ENCODE measurements at regions not wholly inside any gene's neighbourhood (a gene's known extent, or its start where the extent isn't known, plus 50 kb on each side); places are given as distances from the start of the nearest gene placed in this dataset.
"Not testable (repeated sequence)": the region's sequence is repeated elsewhere in the genome, so short reads cannot be mapped to it uniquely, and the experiment has no call there.

DNA sequence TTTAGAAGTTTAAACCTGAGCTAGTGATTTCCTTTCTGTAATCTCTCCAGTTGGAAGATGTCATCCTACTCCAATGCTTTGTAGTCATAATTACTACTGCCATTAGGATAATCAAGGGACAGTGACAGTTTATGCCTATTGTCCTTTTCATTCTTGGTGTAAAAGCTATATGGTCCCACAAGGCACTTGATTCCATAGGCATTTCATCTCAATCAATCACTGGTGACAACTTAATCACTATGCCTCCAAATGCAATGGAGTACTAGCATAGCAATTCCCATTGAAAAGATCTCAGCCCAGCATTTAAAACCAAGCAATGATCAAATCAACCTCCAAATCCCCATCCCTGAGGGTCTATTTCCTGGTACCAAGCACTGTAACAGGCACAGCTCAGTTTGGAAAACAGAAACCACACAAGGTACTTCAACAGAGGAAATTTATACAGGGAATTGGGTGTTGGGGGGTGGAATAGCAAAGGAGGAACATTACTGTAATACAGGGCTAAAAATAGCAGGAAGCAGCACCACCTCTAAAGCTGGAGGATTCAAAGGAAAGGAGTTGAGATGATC, 51.0 kb downstream of the FHIP2A start:
- no peak for DNase-seq

DNA sequence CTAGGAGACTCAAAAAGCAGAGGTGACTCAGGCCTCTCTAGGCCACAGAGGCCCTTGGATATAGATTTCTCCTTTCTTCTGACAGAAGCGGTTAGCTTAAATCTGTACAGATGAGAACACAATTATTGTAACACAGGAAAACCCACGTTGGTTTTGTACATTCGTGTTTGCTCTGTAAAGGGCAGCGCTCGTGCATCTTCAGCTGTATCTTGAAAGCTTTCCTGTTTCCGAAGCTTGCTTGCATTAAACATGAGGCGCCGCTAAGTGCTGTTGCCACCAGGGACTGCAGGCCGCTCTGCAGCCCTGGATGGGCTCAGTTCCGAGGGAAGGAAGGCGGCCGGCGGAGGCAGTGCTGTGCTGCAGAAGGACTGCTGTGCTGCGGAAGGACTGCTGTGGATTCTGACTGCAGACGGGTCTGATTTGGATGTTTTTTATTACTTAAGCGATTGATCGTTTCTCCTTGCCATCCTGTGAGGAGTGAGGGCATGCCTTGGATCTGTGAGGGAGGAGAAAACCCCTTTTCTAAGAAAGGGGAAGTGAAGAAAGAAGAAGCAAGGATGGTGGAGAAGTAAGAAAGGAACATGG, 53.3 kb downstream of the FHIP2A start:
- no peak for DNase-seq

DNA sequence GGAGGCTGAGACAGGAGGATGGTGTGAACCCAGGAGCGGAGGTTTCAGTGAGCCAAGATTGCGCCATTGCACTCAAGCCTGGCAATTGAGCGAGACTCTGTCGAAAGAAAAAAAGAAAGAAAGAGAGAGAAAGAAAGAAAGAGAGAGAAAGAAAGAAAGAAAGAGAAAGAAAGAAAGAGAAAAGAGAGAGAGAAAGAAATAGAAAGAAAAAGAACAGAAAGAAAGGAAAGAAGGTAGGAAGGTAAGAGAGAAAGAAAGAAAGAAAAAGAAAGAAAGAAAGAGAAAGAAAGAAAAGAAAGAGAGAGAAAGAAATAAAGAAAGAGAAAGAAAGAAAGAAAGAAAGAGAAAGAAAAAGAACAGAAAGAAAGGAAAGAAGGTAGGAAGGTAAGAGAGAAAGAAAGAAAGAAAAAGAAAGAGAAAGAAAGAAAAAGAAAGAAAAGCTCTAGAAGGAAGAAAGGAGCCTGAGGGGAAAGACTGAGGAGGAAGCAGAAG, 54.1 kb downstream of the FHIP2A start:
- DNase-seq, result not testable (repeated sequence)

DNA sequence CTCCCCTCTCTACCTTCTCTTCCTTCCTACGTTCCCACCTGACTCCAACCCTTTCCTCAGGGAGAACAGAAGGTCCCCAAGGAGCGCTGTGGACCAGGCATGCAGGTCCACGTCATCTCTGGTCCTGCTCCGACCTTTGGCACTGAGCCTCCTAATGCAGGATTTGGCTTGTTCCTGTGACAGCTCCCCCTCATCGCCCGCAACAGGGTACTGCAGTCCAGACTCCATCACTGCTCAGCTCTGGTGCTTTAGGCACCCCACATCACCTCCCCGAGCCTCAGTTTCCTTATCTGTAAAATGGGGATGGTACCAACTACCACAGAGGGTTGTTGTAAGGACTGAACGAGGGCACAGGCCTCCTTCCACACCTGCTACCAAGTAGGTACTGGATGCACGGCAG, 54.6 kb downstream of the FHIP2A start:
- no peak for DNase-seq

DNA sequence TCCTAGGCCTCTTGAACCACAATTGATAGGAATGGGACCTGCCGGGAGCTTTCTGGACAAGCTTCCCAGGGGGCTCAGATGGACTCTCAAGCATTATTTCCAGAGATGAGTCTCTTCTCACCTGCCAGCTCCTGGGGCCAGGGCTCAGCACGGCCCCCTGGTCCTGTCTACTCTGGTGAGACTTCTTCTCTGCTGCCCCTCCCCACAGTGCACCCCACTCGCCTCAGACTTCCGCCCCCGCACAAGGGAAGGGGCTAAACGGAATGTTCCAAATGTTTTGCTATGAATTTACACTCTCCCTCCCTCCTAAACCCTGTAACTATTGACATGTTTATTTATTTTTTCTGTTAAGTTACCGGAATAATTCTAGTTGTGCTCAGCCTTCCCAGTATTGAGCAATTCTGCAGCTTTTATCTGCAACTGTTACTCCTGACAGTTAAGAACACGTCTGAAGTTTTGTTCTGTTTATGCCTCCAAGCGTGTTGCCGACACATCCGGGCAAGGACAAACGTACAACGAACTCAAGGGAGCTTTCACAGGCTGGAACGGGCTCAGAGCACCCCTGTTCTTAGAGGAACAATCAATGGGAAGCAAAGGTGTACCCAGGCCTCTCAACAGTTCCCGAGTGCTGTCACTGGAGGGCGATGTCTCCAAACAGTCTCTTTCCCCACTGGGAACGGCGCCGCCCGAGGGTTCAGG, 55.2 kb downstream of the FHIP2A start:
- peak; percentile 50 for DNase-seq

DNA sequence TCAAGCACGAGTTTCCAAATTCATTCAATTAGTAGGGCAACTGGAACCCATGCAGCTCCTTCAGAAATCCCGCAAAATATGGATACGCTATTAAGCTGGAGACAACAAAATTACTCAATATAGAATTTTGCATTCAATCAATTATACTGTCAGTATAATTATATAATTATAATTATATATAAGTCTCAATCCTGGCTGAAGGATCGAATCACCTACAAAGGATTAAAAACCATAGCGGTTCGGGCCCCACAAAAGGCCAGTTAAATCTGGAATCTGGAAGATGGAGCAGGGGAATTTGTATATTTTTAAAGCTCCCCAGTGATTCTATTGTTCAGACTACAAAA, 55.7 kb downstream of the FHIP2A start:
- DNase-seq, result no peak

DNA sequence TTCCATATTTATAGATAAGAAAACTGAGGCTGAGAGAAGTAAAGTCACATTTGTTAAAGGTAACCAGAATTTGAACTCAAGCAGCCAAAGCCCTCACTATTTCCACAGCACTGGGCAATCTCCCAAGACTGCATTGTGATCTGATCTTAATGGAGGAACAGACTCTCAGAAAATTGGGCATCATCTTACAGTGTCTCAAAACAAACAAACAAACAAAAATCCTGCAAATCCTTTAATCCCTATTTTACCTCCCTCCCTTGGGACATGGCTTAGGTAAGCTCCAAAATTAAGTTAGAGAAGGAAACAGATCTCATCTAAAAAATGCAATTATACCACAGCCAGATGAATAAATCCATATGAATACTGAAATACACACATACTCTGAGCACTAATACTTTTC, 57.5 kb downstream of the FHIP2A start:
- no peak for DNase-seq

DNA sequence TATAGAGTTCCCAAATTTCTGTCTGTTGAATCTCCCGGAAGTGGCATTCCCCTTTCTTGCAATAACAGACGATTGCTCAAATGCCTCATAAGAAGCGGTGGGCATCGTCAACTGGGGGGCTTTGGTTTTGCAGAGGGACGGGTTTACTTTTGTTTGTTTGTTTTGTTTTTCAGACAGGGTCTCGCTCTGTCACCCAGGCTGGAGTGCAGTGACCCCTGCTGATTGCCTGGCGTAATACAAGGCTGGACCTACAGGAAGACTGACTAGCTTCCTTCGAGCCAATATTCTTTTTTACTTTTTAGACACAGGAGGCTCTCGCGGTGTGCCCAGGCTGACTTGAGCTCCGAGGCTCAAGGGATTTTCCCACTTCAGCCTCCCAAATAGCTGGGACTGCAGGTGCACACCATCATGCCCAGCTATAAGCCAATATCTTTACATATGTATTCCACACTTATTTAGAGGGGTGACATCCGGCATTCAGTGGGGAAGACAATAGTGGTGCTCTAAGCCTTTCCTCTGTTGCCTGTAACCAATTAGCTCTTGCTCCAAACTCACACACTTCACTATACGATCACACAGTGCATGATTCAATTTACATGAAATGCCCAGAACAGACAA, 58.1 kb downstream of the FHIP2A start:
- DNase-seq, result no peak

DNA sequence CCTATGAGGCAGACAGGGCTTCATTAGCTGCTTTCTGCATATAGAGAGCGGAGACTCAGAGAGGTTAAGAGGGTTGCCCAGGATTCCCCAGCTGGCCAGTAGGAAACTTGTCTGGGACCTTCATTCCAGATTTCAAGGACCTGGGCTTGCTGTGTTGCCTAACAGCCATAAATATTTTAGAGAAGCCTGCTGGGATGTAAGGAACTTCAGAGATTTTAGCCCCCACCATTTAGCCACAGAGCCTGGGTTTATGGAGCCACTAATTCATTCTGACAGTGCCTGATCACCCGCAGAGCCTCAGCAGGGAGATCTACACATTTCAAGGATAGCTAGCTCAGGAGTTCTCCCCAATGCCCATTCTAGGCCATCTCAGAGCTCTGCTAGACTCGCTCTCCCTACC, 56.6 kb upstream of the TRUB1 start:
- no peak for DNase-seq

DNA sequence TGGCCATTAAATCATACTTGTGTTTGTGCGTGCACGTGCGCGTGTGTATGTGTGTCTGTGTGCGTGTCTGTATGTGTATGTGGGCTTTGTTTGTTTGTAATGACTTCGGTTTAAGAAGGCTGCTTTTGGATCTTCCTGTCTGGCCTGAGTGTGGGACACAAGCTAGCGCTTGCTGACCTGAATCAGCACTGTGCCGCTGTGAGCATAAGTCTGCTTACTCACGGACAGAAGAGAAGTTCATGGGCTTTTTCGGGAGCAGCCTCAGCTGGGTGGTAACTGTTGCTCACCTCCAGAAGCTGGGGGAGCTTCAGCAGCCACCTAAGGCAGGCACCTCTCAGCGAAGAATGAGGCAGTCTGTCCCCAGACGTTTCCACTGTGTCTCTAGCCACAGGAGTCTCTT, 56.1 kb upstream of the TRUB1 start:
- DNase-seq, result no peak

DNA sequence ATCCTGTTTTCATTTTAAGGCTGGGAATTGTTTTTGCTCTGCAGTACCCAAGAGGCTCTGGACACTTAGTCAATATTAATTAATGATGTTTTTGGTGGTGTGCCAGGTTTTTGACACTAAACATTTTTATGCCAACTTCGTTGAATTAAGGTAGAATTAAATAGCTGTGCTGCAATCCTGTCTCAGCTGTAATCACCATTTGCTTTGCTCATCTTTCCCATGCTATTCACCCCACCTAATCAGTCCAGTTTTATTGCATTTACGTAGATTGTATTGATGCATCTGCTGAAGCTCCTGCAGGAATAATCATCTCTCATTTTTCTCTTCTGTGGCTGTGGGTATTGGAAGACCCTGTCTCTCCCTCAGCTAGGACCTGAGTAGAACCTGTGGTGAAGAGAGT, 52.6 kb upstream of the TRUB1 start:
- peak; percentile 33 for DNase-seq

Data from NCI-H1105 treated with DMSO at 0.1 percent for 48 hours (cell line).